Adrenal gland (tissue), 9 donors: ENCODE measurements at regions not wholly inside any gene's neighbourhood (a gene's known extent, or its start where the extent isn't known, plus 50 kb on each side); places are given as distances from the start of the nearest gene placed in this dataset.
"Not testable (repeated sequence)": the region's sequence is repeated elsewhere in the genome, so short reads cannot be mapped to it uniquely, and the experiment has no call there.

Source experiments
- DNase-seq, 7 donors: peaks; one replicate each; pipeline ENCODE4 v3.0.0-alpha.2; 2019 to 2020
- H3K27ac ChIP-seq, 5 donors: fragments of 200-600 bp; sonication (generic) in 4 of 5; 1 replicate in 3 of 5; 2 replicates in 2 of 5; pipeline versions ENCODE4 v1.5.1 to v1.8.0; 2016 to 2020; ENCODE audit warnings: mild to moderate bottlenecking in 1 of 5
- H3K27me3 ChIP-seq: fragments of 200-600 bp; 2 replicates; pipeline ENCODE4 v1.8.0; 2021
- H3K36me3 ChIP-seq, 2 donors: fragments of 200-600 bp; replicated peaks in 1 of 2; 1 replicate in 1 of 2; 2 replicates in 1 of 2; pipeline versions ENCODE4 v1.5.1 to v1.8.0; 2018 to 2022
- H3K4me1 ChIP-seq, 2 donors: fragments of 200-600 bp; replicated peaks in 1 of 2; 1 replicate in 1 of 2; 2 replicates in 1 of 2; pipeline versions ENCODE4 v1.5.1 to v1.8.0; 2018 to 2021
- H3K4me3 ChIP-seq, 4 donors: fragments of 200-600 bp; sonication (generic) in 3 of 4; one replicate each; pipeline ENCODE4 v1.5.1; 2016 to 2018
- H3K9me3 ChIP-seq, 3 donors: fragments of 200-600 bp; sonication (generic) in 1 of 3; replicated peaks in 1 of 3; 1 replicate in 2 of 3; 2 replicates in 1 of 3; pipeline versions ENCODE4 v1.5.1 to v1.8.0; 2016 to 2021
- POLR2A ChIP-seq, 2 donors: fragments of 450-650 bp; IDR thresholded peaks; one replicate each; pipeline ENCODE4 v1.6.1; 2017; ENCODE audit warnings: antibody characterized with exemption in 2 of 2, mild to moderate bottlenecking in 2 of 2, moderate library complexity in 1 of 2
- WGBS, 4 donors: extraction: QIAGEN DNeasy Blood & Tissue Kit in 2 of 4; methylation state at CpG; one replicate each; pipeline versions ENCODE4 v1.1.5 to v1.1.7; 2013 to 2017; 5-methylcytosine and 5-hydroxymethylcytosine counted together
- intact Hi-C, 2 donors: fragments of 100-400 bp; cut with DNase I; formaldehyde crosslinking; loops; one replicate each; pipeline versions ENCODE4 v1.14.1 to v1.15.0; 2022 to 2023
- TF ChIP-seq, protein P1 (sequence below), 6 experiments: fragments of 450-650 bp in 4 of 6; fragments of 200-600 bp in 2 of 6; sonication (generic) in 1 of 6; IDR thresholded peaks; 1 replicate in 5 of 6; 2 replicates in 1 of 6; pipeline versions ENCODE4 v1.5.1 to v1.8.0; 2016 to 2021; ENCODE audit warnings: antibody characterized with exemption in 6 of 6, mild to moderate bottlenecking in 2 of 6, moderate library complexity in 1 of 6
- donor health status: healthy with polysubstance abuse.
- donor health status: Bipolar disorder and iron deficiency.
- donor health status: DM: yes; HTN: yes; CAD: no.
- donor health status: DM: no; HTN: no; CAD: no.
- donor health status: DM: no; HTN: no; CAD: no.

DNA sequence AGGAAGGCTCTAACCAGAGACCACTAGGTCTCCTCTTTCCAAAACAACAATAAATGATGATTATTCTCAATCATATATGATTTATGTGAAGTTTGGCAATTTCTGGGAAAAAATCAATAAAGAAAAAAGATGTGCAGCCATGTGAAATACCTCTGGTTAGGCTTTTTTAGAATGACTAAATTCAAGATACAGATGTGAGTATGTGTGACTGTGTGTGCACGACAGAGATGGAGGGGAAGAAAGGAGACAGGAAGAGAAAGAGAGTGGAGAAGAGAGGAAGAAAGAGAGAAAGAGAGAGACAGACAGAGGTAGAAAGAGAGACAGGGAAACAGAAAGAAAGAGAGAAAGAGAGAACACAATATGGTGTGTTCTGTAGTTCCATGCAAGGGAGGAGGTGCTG, 558.6 kb upstream of the CDH5 start:
- intact Hi-C loops = no loop called here
- no peak for TF ChIP-seq POLR2A (IDR thresholded peaks at IDR 0.05)
- TF ChIP-seq, protein P1, sequence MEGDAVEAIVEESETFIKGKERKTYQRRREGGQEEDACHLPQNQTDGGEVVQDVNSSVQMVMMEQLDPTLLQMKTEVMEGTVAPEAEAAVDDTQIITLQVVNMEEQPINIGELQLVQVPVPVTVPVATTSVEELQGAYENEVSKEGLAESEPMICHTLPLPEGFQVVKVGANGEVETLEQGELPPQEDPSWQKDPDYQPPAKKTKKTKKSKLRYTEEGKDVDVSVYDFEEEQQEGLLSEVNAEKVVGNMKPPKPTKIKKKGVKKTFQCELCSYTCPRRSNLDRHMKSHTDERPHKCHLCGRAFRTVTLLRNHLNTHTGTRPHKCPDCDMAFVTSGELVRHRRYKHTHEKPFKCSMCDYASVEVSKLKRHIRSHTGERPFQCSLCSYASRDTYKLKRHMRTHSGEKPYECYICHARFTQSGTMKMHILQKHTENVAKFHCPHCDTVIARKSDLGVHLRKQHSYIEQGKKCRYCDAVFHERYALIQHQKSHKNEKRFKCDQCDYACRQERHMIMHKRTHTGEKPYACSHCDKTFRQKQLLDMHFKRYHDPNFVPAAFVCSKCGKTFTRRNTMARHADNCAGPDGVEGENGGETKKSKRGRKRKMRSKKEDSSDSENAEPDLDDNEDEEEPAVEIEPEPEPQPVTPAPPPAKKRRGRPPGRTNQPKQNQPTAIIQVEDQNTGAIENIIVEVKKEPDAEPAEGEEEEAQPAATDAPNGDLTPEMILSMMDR (IDR thresholded peaks at IDR 0.05) = no peak
- Histone ChIP-seq H3K36me3 (no peaks in the 10 kb centered on the region), H3K4me1 (no peaks in the 10 kb centered on the region), H3K4me3 (no peak overlapping the region), H3K9me3 (no peaks in the 10 kb centered on the region), H3K27me3 (no peaks in the 10 kb centered on the region), H3K27ac (no peak overlapping the region)
- no peak for DNase-seq
- 86 to 97% (median 92%) methylated on average over 1 of the region's 1 CpG for WGBS, 4 donors

- H3K27me3 ChIP-seq, H3K36me3 ChIP-seq, H3K27ac ChIP-seq, H3K9me3 ChIP-seq, H3K4me1 ChIP-seq, H3K4me3 ChIP-seq, intact Hi-C loops, DNase-seq: not testable (repeated sequence)
Measured at GRCh38 chr16:65805704-65806103, 560.8 kb upstream of the CDH5 start.

- Histone ChIP-seq H3K4me3 (no peak overlapping the region), H3K36me3 (no peaks in the 10 kb centered on the region), H3K4me1 (no peaks in the 10 kb centered on the region), H3K27me3 (no peaks in the 10 kb centered on the region), H3K27ac (no peak overlapping the region), H3K9me3 (no peaks in the 10 kb centered on the region)
- no peak for DNase-seq
- 45 to 55% (median 53%) methylated on average over 3 of the region's 3 CpGs for whole genome bisulfite sequencing, 4 donors
- TF ChIP-seq, protein P1 (IDR thresholded peaks at IDR 0.05) = no peak
- no peak for TF ChIP-seq POLR2A (IDR thresholded peaks at IDR 0.05)
- intact Hi-C loops = no loop called here
Measured at GRCh38 chr16:65796481-65796880, 570.0 kb upstream of the CDH5 start.

- H3K4me1 ChIP-seq = no peaks in the 10 kb centered on the region
- no peak overlapping the region for H3K4me3 ChIP-seq
- intact Hi-C loops = no loop called here
- no peak overlapping the region for H3K27ac ChIP-seq
- WGBS, 4 donors = 60 to 71% (median 63%) methylated on average over 1 of the region's 1 CpG
- no peak for TF ChIP-seq POLR2A (IDR thresholded peaks at IDR 0.05)
- TF ChIP-seq, protein P1 (IDR thresholded peaks at IDR 0.05) = no peak
- no peaks in the 10 kb centered on the region for H3K36me3 ChIP-seq
- no peaks in the 10 kb centered on the region for H3K27me3 ChIP-seq
- H3K9me3 ChIP-seq = no peaks in the 10 kb centered on the region
- no peak for DNase-seq
Measured at GRCh38 chr16:65794973-65795372, 571.5 kb upstream of the CDH5 start.

- H3K27me3 ChIP-seq = no peaks in the 10 kb centered on the region
- no peak overlapping the region for H3K4me3 ChIP-seq
- H3K36me3 ChIP-seq = no peaks in the 10 kb centered on the region
- no peak for DNase-seq
- no peak for TF ChIP-seq POLR2A (IDR thresholded peaks at IDR 0.05)
- TF ChIP-seq, protein P1 (IDR thresholded peaks at IDR 0.05) = no peak
- H3K9me3 ChIP-seq = no peaks in the 10 kb centered on the region
- no peaks in the 10 kb centered on the region for H3K4me1 ChIP-seq
- intact Hi-C loops = no loop called here
- no peak overlapping the region for H3K27ac ChIP-seq
- WGBS, 4 donors = 68 to 79% (median 71%) methylated on average over 3 of the region's 3 CpGs
Measured at GRCh38 chr16:65793781-65794180, 572.7 kb upstream of the CDH5 start.
